AG04449 (cell line): ENCODE measurements at regions not wholly inside any gene's neighbourhood (a gene's known extent, or its start where the extent isn't known, plus 50 kb on each side); places are given as distances from the start of the nearest gene placed in this dataset.

Experiments used
- CTCF ChIA-PET: fragments of 350-600 bp; formaldehyde crosslinking; extraction: SDS; loops from one replicate; lab custom pipeline; 2021; ENCODE audit warnings: antibody characterized with exemption; lab: Yijun Ruan, JAX
- POLR2A ChIA-PET: fragments of 400-600, 350-600 bp; formaldehyde crosslinking; extraction: SDS; loops from one replicate; lab custom pipeline; 2020; ENCODE audit warnings: antibody characterized with exemption, inconsistent platforms; lab: Yijun Ruan, JAX
- DNase-seq: peaks from one replicate; pipeline ENCODE4 v3.0.0-alpha.2; 2010; ENCODE audit warnings: low read depth, low spot score
- H3K4me3 ChIP-seq: 2 replicates; pipeline ENCODE4 v1.5.1; 2011; ENCODE audit warnings: low read depth, mild to moderate bottlenecking, control low read depth, low read length
- TF ChIP-seq, protein P1 (sequence below): IDR thresholded peaks from one replicate; pipeline ENCODE4 v1.5.1; 2011; ENCODE audit warnings: mild to moderate bottlenecking, moderate library complexity, low read length, control low read depth, inconsistent platforms; ENCODE audit not compliant: insufficient read depth; ENCODE audit errors: missing control alignments

GRCh38 chr4:147122685-147123084 lies 177.0 kb upstream of the TTC29 start:
- ChIA-PET CTCF (interaction anchor here (1.6 kb wide), 1 partner anchor 15 kb away, joined by 4 read pairs; no protein-coding TSS in a partner anchor), POLR2A (interaction anchor here (0.6 kb wide), 1 partner anchor 1852 kb away, joined by 5 read pairs; no protein-coding TSS in a partner anchor)
- H3K4me3 ChIP-seq, result no peak overlapping the region
- no peak for DNase-seq
- TF ChIP-seq, protein P1, sequence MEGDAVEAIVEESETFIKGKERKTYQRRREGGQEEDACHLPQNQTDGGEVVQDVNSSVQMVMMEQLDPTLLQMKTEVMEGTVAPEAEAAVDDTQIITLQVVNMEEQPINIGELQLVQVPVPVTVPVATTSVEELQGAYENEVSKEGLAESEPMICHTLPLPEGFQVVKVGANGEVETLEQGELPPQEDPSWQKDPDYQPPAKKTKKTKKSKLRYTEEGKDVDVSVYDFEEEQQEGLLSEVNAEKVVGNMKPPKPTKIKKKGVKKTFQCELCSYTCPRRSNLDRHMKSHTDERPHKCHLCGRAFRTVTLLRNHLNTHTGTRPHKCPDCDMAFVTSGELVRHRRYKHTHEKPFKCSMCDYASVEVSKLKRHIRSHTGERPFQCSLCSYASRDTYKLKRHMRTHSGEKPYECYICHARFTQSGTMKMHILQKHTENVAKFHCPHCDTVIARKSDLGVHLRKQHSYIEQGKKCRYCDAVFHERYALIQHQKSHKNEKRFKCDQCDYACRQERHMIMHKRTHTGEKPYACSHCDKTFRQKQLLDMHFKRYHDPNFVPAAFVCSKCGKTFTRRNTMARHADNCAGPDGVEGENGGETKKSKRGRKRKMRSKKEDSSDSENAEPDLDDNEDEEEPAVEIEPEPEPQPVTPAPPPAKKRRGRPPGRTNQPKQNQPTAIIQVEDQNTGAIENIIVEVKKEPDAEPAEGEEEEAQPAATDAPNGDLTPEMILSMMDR, result no peak

DNA sequence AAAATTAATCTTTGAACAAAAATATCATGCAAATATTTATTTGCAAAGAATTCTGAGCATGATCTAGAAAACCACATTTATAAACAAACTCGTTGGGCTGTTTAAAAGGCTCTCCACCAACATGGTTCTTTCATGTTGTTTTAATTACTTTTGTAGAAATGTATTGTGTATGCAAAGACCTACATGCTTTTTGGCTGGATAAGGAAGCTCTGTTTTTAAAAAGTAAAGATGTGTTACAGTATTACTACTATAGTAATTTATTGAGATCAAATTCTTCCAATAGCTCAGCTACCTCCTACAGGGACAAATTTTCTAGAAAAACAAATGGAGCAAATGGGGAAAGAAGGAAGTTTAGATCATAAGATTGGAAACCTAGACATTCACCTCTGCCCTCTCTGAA lies 177.5 kb upstream of the TTC29 start:
- DNase-seq, result no peak
- no peak overlapping the region for H3K4me3 ChIP-seq
- ChIA-PET CTCF (interaction anchor here (1.6 kb wide), 1 partner anchor 15 kb away, joined by 4 read pairs; no protein-coding TSS in a partner anchor), POLR2A (interaction anchor here (0.6 kb wide), 1 partner anchor 1853 kb away, joined by 5 read pairs; no protein-coding TSS in a partner anchor)
- TF ChIP-seq, protein P1, result no peak

- ChIA-PET POLR2A (no interaction called here), CTCF (interaction anchor here (0.8 to 1.3 kb wide), 3 partner anchors 18 to 389 kb away, joined by 3 read pairs; no protein-coding TSS in a partner anchor)
- no peak overlapping the region for H3K4me3 ChIP-seq
- TF ChIP-seq, protein P1, result no peak
- no peak for DNase-seq
Measured at GRCh38 chr4:147128787-147129186, 183.1 kb upstream of the TTC29 start.

DNA sequence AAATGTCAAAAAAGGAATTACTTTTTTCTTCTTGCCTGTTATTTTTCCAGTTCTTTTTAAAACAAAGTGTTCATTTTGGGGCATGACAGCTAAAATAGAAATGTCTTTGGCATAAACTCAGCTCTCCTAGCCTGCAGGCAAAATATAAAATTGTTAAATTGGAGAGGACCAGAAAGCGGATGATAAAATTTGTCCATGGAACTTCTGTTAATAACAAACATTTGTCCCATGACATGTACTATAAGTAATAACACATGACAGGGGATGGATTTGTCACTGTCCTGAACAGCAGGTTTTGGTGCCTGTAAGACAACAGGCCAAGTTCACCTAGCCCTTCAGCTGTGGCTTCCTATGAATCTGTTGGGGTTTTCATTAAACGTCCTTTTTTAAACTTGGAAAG lies 184.0 kb upstream of the TTC29 start:
- ChIA-PET CTCF (interaction anchor here (1.3 kb wide), 1 partner anchor 18 kb away, joined by 3 read pairs; no protein-coding TSS in a partner anchor), POLR2A (no interaction called here)

GRCh38 chr4:147134536-147135210 lies 189.0 kb upstream of the TTC29 start:
- no peak overlapping the region for H3K4me3 ChIP-seq
- TF ChIP-seq, protein P1, result no peak
- ChIA-PET CTCF (interaction anchor here (0.7 to 0.9 kb wide), 2 partner anchors 9 to 26 kb away, joined by 3 to 4 read pairs; no protein-coding TSS in a partner anchor), POLR2A (no interaction called here)
- no peak for DNase-seq

More for the DNA sequence above, 184.0 kb upstream of the TTC29 start:
- DNase-seq, result no peak
- TF ChIP-seq, protein P1, result no peak
- H3K4me3 ChIP-seq, result no peak overlapping the region

DNA sequence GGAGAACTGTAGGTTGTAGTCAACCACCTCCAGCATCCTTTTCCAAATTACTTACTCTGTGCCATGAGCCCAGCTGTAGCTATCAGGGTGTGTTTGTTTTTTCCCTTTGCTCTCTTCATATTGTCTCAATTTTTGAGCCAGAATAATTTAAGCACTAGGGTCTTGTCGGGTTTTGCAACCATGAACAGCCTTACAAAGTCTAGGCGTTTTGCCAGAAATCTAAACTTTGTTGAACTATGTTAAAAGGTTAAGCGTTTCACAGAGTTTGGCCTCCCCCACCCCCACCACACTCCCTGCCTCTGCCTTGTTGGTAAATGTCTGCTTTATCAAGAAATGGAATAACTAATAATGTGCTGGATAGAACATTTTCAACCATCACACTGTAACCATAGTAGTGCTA lies 190.6 kb upstream of the TTC29 start:
- ChIA-PET POLR2A (no interaction called here), CTCF (interaction anchor here (1.3 kb wide), 1 partner anchor 454 kb away, joined by 4 read pairs; no protein-coding TSS in a partner anchor)
- TF ChIP-seq, protein P1, result no peak
- no peak for DNase-seq
- no peak overlapping the region for H3K4me3 ChIP-seq
